HG03097 (cell line): ENCODE measurements at regions not wholly inside any gene's neighbourhood (a gene's known extent, or its start where the extent isn't known, plus 50 kb on each side); places are given as distances from the start of the nearest gene placed in this dataset.

Experiments
- ATAC-seq: cut with Tn5 transposase; IDR thresholded peaks from one replicate; pipeline ENCODE4 v1.9.1; 2021; ENCODE audit not compliant: unreplicated experiment, low FRiP score

DNA sequence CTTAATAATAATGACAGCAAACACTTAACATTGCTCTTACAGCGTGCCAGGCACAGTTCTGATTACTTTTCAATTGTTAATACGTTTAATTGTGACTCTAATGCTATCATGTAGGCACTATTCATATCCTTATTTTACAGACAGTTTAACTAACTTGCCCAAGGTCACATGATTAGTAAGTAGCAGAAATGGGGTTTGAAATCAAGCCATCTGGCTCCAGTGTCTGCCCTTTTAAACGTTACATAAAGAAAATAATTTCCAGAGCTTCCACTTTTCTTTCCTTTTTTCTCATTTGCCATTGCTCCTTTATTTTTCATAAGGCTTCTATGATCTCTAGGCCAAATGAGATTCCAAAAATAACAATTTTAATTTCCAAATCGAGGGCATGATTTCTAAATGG is 50.6 kb upstream of the IKZF2 start:
- ATAC-seq, result no peak

DNA sequence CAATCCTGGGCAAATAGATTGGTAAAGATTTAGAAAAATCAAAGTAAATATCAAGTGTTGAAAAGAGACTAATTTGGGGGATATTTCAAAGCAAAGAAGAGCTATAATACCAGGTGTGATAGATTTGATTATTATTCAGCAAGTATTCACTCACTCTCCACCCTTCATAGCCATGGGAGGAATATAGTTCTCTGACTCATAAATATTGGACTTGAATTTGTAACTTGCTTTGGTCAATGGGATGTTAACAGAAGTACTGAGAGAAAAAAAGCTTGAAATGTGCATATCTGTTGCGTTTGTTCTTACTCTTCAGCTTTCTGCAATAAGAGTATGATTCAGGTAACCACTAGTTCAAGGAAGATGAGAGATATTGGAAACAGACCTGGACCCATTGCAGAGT is 54.5 kb upstream of the IKZF2 start:
- ATAC-seq, result no peak

DNA sequence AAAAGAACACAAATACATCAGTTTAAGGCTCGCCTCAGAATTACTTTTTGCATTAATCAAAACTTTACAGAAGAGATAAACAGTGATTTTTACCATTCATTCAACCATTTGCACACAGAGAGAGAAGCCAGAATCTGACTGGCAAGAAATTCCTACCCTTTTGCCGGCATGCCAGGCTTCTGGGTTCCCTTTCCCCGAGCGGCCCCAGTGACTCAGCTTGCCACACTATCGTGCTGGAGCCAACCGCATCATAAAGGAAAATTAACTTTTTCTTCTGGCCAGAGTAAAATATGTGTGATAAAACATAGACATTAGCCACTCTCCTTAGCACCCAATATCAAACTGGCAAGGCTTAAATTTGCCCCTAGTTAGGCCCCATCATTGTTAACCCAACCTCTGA is 61.8 kb upstream of the IKZF2 start:
- ATAC-seq, result no peak

DNA sequence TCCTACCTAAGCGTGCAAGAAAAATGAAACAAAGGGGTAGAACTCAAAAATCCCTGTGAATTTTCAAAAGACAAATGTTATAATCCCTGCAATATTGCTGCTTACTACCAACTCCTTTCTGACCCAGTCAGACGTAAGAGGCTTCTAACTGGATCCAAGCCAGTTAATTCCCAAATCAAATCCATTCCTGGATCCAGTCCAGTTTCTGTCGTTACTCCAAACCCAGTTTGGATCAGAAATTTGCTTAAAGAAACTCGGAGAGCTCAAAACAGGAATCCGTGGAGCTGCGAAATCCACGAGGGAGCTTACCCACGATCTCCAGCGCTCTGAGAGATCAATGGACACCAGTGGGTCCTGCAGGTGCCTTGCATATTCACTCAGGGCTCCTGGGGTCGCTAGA is 62.8 kb upstream of the IKZF2 start:
- no peak for ATAC-seq

DNA sequence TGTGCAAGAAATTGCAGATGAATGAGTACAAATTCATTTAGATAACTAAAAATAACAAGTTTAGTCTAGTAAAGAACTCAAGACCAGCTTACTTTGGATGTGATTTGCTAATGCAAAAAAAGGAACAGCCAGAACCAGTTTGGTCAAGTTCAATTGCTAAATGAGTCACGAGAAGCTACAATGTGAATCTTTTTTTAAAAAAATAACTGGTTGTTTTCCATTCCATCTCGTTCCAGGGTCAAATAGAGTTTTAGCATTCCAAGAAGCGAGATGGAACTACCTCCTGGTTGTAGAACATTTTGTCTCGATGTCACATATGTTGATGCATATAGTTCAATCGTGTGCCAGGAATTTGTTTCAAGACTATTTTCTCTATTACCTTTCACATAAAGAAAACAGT is 65.0 kb upstream of the IKZF2 start:
- no peak for ATAC-seq

DNA sequence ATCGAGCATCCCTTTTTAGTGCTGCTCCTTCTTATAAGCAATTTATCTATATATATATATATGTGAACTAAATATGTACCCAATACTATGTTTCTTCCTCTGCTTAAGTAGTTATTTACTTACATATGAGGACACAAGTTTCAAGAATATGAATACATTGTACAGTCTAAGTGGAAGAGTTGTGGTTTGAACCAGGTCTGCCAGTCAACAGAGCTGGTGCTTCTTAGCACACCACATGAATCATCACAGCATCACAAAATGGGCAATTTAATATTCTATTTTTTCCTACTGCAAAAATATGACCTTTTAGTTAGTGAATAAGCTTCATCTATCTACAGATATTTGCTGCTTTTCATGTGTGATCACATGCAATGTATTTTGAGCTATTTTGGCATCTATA is 64.4 kb upstream of the SPAG16 start:
- ATAC-seq, result no peak

DNA sequence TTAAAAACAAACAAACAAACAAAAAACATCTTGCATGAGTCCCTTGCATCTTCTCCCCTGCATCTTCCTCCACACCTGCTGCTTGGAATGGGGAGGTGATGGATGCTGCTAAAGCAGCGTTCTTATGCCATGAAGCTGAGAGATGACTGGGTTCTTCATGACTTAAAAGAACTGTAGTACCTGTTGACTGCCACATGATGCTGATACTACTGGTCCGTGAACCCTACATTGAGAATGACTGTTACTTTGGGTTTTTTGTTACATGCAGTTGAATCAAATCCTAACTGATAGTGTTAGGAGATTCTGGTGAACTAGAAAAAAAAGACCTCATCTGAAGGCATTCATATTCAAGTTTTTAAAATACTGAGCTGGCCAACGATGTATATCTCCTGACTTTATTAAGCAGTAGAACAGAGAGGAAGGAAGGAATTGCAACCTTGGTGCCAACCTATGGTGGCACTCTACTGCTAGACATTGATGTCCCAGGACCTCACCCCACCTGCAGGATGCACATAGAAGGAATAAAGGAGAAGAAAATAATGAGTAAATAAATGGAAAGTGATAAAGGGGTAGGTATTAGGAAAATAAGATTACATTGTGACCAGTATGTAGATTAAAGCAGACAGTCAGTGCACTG is 63.2 kb upstream of the SPAG16 start:
- no peak for ATAC-seq

DNA sequence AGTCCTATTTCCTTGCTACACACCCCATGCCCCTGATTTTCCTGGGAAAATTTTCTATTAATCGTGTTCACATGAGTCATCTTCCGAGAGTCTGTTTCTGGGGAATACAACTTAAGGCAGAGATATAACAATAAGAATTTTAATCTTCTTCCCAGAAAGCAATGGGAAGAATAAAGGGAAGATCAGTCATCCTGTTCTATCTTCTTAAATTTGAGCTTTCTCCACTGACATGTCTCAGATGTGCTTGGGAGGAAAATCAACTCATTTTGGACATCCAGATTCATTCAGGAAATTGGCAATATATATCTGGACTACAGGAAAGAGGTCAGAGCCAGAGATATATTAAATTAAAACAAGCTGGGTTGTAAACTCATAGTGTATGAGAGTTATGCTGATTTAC is 62.3 kb upstream of the SPAG16 start:
- ATAC-seq, result no peak

DNA sequence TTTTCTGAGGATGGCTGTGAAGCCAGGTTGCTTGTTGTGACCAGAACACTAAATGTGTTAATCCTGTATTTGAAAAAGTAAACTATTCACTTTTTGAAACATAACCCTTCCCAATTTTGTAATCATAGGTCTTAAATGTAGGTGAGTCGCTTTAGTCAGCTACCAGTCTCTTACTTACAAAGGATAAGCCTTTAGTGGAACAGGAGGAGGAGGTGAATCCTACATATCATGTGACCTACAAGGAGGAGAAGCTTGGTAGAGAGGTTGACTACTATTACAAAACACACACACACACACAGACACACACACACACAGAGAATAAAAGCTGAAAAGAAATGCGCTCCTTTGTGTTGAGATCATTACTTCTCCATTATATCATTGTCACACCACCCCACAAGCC is 59.9 kb upstream of the SPAG16 start:
- no peak for ATAC-seq

DNA sequence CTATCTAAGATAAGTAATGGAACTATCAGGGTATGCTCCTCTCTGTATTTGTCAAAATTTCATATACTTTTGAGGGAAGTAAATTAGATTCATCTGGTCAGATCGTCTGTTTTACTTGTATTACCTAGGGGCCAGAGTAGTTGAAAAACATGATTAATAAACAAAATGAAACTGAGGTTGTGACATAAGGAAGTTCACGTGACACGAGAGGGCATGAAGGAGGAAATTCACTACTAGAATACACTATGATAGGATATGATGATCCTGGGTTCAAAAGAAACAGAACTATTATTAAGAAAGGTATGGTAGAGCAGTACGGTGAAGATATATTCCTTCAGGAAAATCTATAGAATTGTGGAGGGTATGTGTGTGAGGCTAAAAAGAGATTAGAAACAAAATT is 58.4 kb upstream of the SPAG16 start:
- no peak for ATAC-seq

DNA sequence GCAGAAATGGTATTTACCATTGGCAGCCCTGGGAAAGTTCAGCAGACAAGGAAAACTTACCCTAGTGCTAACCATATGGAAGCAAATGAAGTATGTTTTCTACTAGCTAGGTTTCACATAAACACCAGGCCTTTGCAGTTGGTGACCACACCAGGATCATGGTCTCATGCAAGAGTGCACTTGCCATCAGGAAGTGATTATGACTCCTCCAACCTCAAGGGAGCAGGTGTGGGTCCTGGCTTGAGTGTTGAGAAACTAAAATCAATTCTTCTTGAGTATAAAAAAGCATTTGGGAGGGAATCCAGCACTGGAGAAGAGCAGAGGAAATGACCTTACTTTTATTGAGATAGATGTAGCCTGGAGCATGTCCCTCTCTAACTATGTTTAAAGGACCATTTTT is 56.8 kb upstream of the SPAG16 start:
- ATAC-seq, result peak; percentile 88

DNA sequence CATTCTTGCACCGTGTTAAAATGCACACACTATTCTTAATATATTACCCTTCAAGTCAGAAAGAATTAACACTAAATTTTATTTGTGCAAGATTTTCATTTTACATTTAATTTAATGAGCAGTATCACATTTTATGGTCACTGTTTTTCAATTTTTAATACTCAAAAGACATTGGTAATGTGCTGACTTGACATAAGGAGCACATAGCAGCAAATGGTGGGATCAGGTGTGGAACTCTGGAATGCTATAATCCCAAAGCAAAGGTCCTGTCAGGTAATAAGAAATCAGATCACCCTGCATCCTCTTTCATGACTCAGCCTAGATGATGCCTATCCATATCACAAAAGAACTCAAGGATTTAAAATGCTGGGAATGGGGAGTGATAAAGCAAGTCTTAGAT is 55.6 kb upstream of the SPAG16 start:
- no peak for ATAC-seq

DNA sequence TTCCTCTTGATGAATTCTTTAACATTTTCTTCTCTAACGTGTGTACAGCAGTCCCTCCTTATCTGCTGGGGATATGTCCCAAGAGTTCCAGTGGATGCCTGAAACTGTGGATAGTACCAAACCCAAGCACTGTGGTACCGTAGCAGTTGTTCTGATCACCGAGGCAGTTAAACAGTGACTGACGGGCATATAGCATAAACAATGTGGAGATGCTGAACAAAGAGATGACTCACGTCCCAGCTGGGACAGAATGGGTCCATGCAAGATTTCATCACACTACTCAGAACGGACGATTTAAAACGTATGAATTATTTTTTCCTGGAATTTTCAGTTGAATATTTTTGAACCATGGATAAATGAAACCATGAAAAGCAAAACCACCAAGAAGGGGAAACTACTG is 54.5 kb upstream of the SPAG16 start:
- ATAC-seq, result peak; percentile 21

DNA sequence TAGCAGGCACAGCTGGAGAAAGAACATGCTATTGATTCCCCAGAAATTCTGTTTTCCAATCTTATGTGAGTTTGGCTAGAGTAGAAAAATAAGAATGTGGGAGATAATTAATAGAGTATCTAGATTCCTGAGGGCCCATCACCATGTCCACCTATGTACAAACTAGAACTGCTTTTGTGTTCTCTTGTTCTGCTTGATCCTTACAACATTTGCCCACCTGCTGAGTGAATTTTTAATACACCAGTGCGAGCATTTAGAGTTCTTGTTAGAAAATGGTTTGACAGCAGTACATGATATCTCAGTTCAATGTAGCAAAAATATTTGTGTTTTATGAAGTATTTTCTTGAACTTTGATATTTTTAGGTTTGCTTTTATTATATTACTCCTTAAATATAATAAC is 52.3 kb upstream of the SPAG16 start:
- no peak for ATAC-seq

DNA sequence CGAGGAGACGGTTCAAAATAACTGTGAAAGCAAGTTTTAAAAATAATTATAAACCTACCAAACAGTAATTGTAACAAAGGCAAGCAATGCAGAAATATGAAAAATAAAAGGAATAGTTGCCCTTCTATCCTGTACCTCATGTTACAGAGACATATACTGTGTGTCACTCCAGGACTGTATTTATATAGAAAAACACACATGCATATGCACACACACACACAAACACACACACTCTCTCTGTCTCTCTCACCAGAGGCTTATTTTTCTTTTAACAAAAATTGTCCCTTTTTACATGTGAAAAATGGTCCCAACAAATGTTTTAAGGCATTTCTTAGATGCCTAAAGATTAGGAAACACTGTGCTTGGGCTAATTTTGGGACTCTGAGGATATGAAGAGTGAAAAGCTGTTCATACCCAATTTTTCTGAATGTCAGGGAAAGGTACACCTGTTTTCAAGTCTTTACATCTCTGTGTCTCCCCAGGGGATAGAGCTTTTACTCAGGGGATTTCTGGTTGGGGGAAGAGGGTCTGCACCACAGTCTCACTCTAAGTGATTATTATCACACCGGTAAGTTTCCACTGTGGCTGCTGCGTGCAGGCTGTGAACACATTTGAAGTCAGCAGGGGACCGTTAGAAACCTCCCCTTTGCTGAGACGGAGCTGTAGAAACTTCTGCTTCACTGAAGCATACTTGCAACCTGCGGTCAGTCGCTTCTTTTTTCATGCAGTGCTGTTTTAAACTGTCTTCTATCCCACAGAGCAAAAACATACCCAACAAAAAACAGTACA is 51.4 kb upstream of the SPAG16 start:
- ATAC-seq, result peak; percentile 89

DNA sequence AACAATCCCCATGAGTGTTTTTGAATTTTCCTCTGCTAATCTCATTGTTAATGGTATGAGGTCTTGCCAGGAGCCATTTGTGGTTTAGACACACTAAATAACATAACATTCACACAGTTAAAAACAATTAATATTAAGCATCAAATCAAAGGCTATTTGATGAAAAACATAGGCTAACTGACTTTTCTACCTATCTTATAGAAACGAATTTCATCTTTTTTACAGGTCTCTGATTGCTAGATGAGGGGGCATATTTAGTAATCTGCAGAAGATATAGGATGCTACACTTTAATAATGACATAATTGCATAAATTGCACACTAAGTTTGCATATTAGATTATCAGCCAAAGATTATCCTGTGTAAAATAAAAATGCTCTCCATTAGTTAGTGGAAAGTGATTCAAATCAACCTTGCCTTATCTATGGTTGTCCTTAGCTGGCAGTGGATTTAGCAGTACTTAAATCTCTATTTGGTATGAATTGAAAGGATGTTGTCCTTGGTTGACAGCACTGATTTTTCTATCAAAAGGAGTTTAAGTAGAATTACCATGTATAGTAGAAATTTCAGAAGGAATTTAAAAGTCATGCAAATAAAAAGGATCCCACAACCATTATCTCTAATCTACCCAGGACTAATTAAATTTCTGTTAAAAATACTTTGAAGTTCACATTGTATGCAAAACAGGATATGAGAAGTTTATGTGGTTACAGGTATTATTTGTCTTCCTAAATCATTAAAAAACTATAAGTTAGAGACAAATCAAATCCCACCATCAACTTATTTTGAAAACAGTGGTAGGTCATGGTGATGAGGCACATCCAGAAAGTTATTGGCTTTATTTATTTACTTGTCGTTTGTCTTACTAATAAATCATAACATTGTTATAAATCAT is 50.6 kb upstream of the SPAG16 start:
- no peak for ATAC-seq
